ENCODE measurements at regions not wholly inside any gene's neighbourhood (a gene's known extent, or its start where the extent isn't known, plus 50 kb on each side); places are given as distances from the start of the nearest gene placed in this dataset.
"Not testable (repeated sequence)": the region's sequence is repeated elsewhere in the genome, so short reads cannot be mapped to it uniquely, and the experiment has no call there.

DNA sequence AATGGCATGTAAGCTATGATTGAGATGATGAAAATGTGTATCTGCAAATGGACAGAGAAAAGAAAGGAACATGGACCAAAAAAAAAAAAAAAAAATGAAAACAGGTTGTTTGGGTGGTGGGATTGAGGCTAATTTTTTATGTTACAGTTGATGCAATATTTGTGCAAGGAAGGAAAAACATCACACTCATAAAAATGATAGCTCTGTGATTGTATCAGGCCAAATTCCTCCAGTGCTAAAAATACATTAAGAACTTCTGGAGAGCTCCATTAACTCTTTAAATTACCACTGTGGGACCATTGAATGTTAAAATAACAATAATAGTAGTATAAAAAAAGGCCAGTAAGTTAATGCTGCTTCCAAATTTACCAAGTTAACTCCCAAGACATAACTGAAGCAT lies 79.5 kb upstream of the MSX2 start:
- Histone ChIP-seq H3K9ac (ENCODE audit: low read depth in 1 of 2, low read length in 2 of 2) (no peak overlapping the region), H3K9me3 (ENCODE audit: control insufficient read depth in 4 of 4, low read length in 3 of 4) (peaks cover 0 to 12% (median 0%) of the 10 kb centered on the region in 4 donors), H3K4me3 (ENCODE audit: low read depth in 1 of 3, low read length in 3 of 3) (no peak overlapping the region), H3K27ac (ENCODE audit: low read depth in 1 of 2, low read length in 2 of 2) (no peak overlapping the region), H3K4me1 (ENCODE audit: control insufficient read depth in 4 of 4, insufficient read depth in 4 of 4, low read length in 3 of 4) (no peaks in the 10 kb centered on the region), H3K36me3 (ENCODE audit: control insufficient read depth in 4 of 4, insufficient read depth in 3 of 4, low read depth in 1 of 4, low read length in 3 of 4) (no peaks in the 10 kb centered on the region), H3K27me3 (ENCODE audit: control insufficient read depth in 4 of 4, insufficient read depth in 4 of 4, low read length in 3 of 4) (no peaks in the 10 kb centered on the region)
- no peak for DNase-seq (ENCODE audit: low spot score)
- TF ChIP-seq EGR1 (IDR thresholded peaks at IDR 0.05; ENCODE audit: low read depth in 2 of 2) (no peak), NR2F2 (IDR thresholded peaks at IDR 0.05) (no peak), YY1 (IDR thresholded peaks at IDR 0.05) (no peak), GABPA (IDR thresholded peaks at IDR 0.05 in 1 of 2, conservative IDR thresholded peaks at IDR 0.05 in 1 of 2) (no peak), FOXA2 (IDR thresholded peaks at IDR 0.05) (no peak)
- TF ChIP-seq, protein P1, sequence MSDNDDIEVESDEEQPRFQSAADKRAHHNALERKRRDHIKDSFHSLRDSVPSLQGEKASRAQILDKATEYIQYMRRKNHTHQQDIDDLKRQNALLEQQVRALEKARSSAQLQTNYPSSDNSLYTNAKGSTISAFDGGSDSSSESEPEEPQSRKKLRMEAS (IDR thresholded peaks at IDR 0.05), result no peak

DNA sequence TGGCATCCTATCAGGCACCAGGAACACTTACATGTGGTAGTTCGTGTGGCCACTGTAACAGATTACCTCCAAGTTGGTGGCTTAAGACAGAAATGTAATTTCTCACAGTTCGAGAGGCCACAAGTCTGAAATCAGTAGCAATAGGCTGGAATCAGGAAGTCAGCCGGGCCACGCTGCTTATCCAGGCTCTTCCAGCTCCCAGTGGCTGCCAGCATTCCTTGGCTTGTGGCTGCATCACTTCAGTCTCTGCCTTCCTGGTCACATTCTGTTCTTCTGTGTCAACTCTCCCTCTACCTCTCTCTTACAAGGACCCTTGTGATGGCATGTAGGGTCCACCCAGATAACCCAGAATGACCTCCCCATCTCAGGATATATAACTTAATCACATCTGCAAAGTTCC lies 78.7 kb upstream of the MSX2 start:
- TF ChIP-seq, protein P2, sequence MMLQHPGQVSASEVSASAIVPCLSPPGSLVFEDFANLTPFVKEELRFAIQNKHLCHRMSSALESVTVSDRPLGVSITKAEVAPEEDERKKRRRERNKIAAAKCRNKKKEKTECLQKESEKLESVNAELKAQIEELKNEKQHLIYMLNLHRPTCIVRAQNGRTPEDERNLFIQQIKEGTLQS (IDR thresholded peaks at IDR 0.05), result no peak
- TF ChIP-seq HNF4A (conservative IDR thresholded peaks at IDR 0.05) (no peak), SP1 (IDR thresholded peaks at IDR 0.05) (no peak), REST (IDR thresholded peaks at IDR 0.05) (no peak), GABPA (IDR thresholded peaks at IDR 0.05 in 1 of 2, conservative IDR thresholded peaks at IDR 0.05 in 1 of 2) (no peak), FOXA2 (IDR thresholded peaks at IDR 0.05) (no peak), TAF1 (conservative IDR thresholded peaks at IDR 0.05) (no peak)
- TF ChIP-seq, protein P3, sequence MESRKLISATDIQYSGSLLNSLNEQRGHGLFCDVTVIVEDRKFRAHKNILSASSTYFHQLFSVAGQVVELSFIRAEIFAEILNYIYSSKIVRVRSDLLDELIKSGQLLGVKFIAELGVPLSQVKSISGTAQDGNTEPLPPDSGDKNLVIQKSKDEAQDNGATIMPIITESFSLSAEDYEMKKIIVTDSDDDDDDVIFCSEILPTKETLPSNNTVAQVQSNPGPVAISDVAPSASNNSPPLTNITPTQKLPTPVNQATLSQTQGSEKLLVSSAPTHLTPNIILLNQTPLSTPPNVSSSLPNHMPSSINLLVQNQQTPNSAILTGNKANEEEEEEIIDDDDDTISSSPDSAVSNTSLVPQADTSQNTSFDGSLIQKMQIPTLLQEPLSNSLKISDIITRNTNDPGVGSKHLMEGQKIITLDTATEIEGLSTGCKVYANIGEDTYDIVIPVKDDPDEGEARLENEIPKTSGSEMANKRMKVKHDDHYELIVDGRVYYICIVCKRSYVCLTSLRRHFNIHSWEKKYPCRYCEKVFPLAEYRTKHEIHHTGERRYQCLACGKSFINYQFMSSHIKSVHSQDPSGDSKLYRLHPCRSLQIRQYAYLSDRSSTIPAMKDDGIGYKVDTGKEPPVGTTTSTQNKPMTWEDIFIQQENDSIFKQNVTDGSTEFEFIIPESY (IDR thresholded peaks at IDR 0.05), result no peak
- TF ChIP-seq, protein P4, sequence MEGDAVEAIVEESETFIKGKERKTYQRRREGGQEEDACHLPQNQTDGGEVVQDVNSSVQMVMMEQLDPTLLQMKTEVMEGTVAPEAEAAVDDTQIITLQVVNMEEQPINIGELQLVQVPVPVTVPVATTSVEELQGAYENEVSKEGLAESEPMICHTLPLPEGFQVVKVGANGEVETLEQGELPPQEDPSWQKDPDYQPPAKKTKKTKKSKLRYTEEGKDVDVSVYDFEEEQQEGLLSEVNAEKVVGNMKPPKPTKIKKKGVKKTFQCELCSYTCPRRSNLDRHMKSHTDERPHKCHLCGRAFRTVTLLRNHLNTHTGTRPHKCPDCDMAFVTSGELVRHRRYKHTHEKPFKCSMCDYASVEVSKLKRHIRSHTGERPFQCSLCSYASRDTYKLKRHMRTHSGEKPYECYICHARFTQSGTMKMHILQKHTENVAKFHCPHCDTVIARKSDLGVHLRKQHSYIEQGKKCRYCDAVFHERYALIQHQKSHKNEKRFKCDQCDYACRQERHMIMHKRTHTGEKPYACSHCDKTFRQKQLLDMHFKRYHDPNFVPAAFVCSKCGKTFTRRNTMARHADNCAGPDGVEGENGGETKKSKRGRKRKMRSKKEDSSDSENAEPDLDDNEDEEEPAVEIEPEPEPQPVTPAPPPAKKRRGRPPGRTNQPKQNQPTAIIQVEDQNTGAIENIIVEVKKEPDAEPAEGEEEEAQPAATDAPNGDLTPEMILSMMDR (IDR thresholded peaks at IDR 0.05; ENCODE audit: low read depth, low read length, missing input control), result no peak
- no peaks in the 10 kb centered on the region for H3K4me1 ChIP-seq (ENCODE audit: control insufficient read depth in 4 of 4, insufficient read depth in 4 of 4, low read length in 3 of 4)
- H3K9me3 ChIP-seq (ENCODE audit: control insufficient read depth in 4 of 4, low read length in 3 of 4), result peaks cover 0 to 12% (median 0%) of the 10 kb centered on the region in 4 donors
- no peaks in the 10 kb centered on the region for H3K36me3 ChIP-seq (ENCODE audit: control insufficient read depth in 4 of 4, insufficient read depth in 3 of 4, low read depth in 1 of 4, low read length in 3 of 4)
- no peak overlapping the region for H3K27ac ChIP-seq (ENCODE audit: low read depth in 1 of 2, low read length in 2 of 2)
- H3K4me3 ChIP-seq (ENCODE audit: low read depth in 1 of 3, low read length in 3 of 3), result no peak overlapping the region
- no peak for DNase-seq (ENCODE audit: low spot score)
- H3K27me3 ChIP-seq (ENCODE audit: control insufficient read depth in 4 of 4, insufficient read depth in 4 of 4, low read length in 3 of 4), result no peaks in the 10 kb centered on the region
- no peak overlapping the region for H3K9ac ChIP-seq (ENCODE audit: low read depth in 1 of 2, low read length in 2 of 2)
- WGBS, result 82% methylated on average over 4 of the region's 4 CpGs

- WGBS, result 83% methylated on average over 4 of the region's 4 CpGs
- not testable (repeated sequence) for H3K4me1 ChIP-seq (ENCODE audit: control insufficient read depth in 4 of 4, insufficient read depth in 4 of 4, low read length in 3 of 4); H3K4me3 ChIP-seq (ENCODE audit: low read depth in 1 of 3, low read length in 3 of 3); H3K27ac ChIP-seq (ENCODE audit: low read depth in 1 of 2, low read length in 2 of 2); DNase-seq (ENCODE audit: low spot score); H3K27me3 ChIP-seq (ENCODE audit: control insufficient read depth in 4 of 4, insufficient read depth in 4 of 4, low read length in 3 of 4); H3K36me3 ChIP-seq (ENCODE audit: control insufficient read depth in 4 of 4, insufficient read depth in 3 of 4, low read depth in 1 of 4, low read length in 3 of 4); H3K9ac ChIP-seq (ENCODE audit: low read depth in 1 of 2, low read length in 2 of 2)
- peaks cover 0 to 12% (median 0%) of the 10 kb centered on the region in 4 donors for H3K9me3 ChIP-seq (ENCODE audit: control insufficient read depth in 4 of 4, low read length in 3 of 4)
Measured at GRCh38 chr5:174648618-174649017, 75.8 kb upstream of the MSX2 start.
